ENCODE measurements at regions not wholly inside any gene's neighbourhood (a gene's known extent, or its start where the extent isn't known, plus 50 kb on each side); places are given as distances from the start of the nearest gene placed in this dataset.
"Not testable (repeated sequence)": the region's sequence is repeated elsewhere in the genome, so short reads cannot be mapped to it uniquely, and the experiment has no call there.

GRCh38 chr12:25682421-25682820, 129.3 kb upstream of the LMNTD1 start:
- DNase-seq, result no peak

- DNase-seq, result peak in 16 of 56 donors; percentile 2 to 30 (median 10)
Measured at GRCh38 chr12:25684070-25684469, 131.0 kb upstream of the LMNTD1 start.

- DNase-seq, result no peak
Measured at GRCh38 chr12:25686351-25686750, 133.3 kb upstream of the LMNTD1 start.

GRCh38 chr12:25687226-25687625, 134.1 kb upstream of the LMNTD1 start:
- DNase-seq, result no peak

- not testable (repeated sequence) for DNase-seq
Measured at GRCh38 chr12:25688851-25689250, 135.8 kb upstream of the LMNTD1 start.

- DNase-seq, result peak in 14 of 56 donors; percentile 2 to 52 (median 12)
Measured at GRCh38 chr12:25689996-25690501, 137.0 kb upstream of the LMNTD1 start.

- no peak for DNase-seq
Measured at GRCh38 chr12:25690996-25691864, 138.1 kb upstream of the LMNTD1 start.

GRCh38 chr12:25691865-25692114, 138.7 kb upstream of the LMNTD1 start:
- no peak for DNase-seq

- no peak for DNase-seq
Measured at GRCh38 chr12:25692115-25693035, 139.3 kb upstream of the LMNTD1 start.

GRCh38 chr12:25694072-25694471, 141.0 kb upstream of the LMNTD1 start:
- peak in 5 of 56 donors; percentile 4 to 78 (median 8) for DNase-seq

GRCh38 chr12:25695574-25695973, 142.5 kb upstream of the LMNTD1 start:
- no peak for DNase-seq

GRCh38 chr12:25698772-25699171, 145.7 kb upstream of the LMNTD1 start:
- no peak for DNase-seq

- no peak for DNase-seq
Measured at GRCh38 chr12:25699454-25699853, 146.4 kb upstream of the LMNTD1 start.

- DNase-seq, result no peak
Measured at GRCh38 chr12:25701290-25701689, 148.2 kb upstream of the LMNTD1 start.

GRCh38 chr12:25702553-25702952, 149.5 kb upstream of the LMNTD1 start:
- DNase-seq, result no peak

- no peak for DNase-seq
Measured at GRCh38 chr12:25705261-25705660, 152.2 kb upstream of the LMNTD1 start.

GRCh38 chr12:25706646-25707045, 153.6 kb upstream of the LMNTD1 start:
- not testable (repeated sequence) for DNase-seq

GRCh38 chr12:25707056-25707455, 154.0 kb upstream of the LMNTD1 start:
- DNase-seq, result no peak

- DNase-seq, result no peak
Measured at GRCh38 chr12:25708661-25709060, 155.6 kb upstream of the LMNTD1 start.

GRCh38 chr12:25710128-25710527, 157.0 kb upstream of the LMNTD1 start:
- no peak for DNase-seq

GRCh38 chr12:25710938-25711605, 158.0 kb upstream of the LMNTD1 start:
- DNase-seq, result not testable (repeated sequence)

- no peak for DNase-seq
Measured at GRCh38 chr12:25712169-25712568, 159.1 kb upstream of the LMNTD1 start.

Measured in nucleus accumbens (tissue), 56 donors.